GM04503 (cell line): ENCODE measurements at regions not wholly inside any gene's neighbourhood (a gene's known extent, or its start where the extent isn't known, plus 50 kb on each side); places are given as distances from the start of the nearest gene placed in this dataset.

Experiments
- DNase-seq: peaks from one replicate; pipeline ENCODE4 v3.0.0-alpha.2; 2012; ENCODE audit warnings: low read depth

- no peak for DNase-seq
Observed at GRCh38 chr11:91956711-91957110, 267.9 kb upstream of the FAT3 start.

GRCh38 chr11:91955206-91955605 lies 269.4 kb upstream of the FAT3 start:
- DNase-seq: no peak

- DNase-seq: no peak
Observed at GRCh38 chr11:91952056-91952455, 272.6 kb upstream of the FAT3 start.

- peak; percentile 76 for DNase-seq
Observed at GRCh38 chr11:91947215-91947820, 277.3 kb upstream of the FAT3 start.

- peak; percentile 13 for DNase-seq
Observed at GRCh38 chr11:91946397-91946951, 278.1 kb upstream of the FAT3 start.

- DNase-seq: no peak
Observed at GRCh38 chr11:91935120-91935519, 289.5 kb upstream of the FAT3 start.

- DNase-seq: peak; percentile 64
Observed at GRCh38 chr11:91932151-91932821, 292.3 kb upstream of the FAT3 start.

GRCh38 chr11:91927448-91927847 lies 297.2 kb upstream of the FAT3 start:
- DNase-seq: no peak

- DNase-seq: no peak
Observed at GRCh38 chr11:91926965-91927364, 297.7 kb upstream of the FAT3 start.

- DNase-seq: no peak
Observed at GRCh38 chr11:91922846-91923245, 301.8 kb upstream of the FAT3 start.

- no peak for DNase-seq
Observed at GRCh38 chr11:91921974-91922373, 302.6 kb upstream of the FAT3 start.

- DNase-seq: no peak
Observed at GRCh38 chr11:91913407-91913806, 311.2 kb upstream of the FAT3 start.

GRCh38 chr11:91912322-91912721 lies 312.3 kb upstream of the FAT3 start:
- DNase-seq: no peak

GRCh38 chr11:91906871-91907624 lies 317.6 kb upstream of the FAT3 start:
- DNase-seq: no peak

- DNase-seq: no peak
Observed at GRCh38 chr11:91904792-91905785, 319.5 kb upstream of the FAT3 start.

- DNase-seq: no peak
Observed at GRCh38 chr11:91902312-91902711, 322.3 kb upstream of the FAT3 start.

- no peak for DNase-seq
Observed at GRCh38 chr11:91880660-91881059, 344.0 kb upstream of the FAT3 start.

- DNase-seq: no peak
Observed at GRCh38 chr11:91876746-91877145, 347.9 kb upstream of the FAT3 start.

- no peak for DNase-seq
Observed at GRCh38 chr11:91872243-91872642, 352.4 kb upstream of the FAT3 start.

- DNase-seq: no peak
Observed at GRCh38 chr11:91871791-91872190, 352.8 kb upstream of the FAT3 start.

GRCh38 chr11:91871048-91871447 lies 353.6 kb upstream of the FAT3 start:
- DNase-seq: no peak

- DNase-seq: no peak
Observed at GRCh38 chr11:91869686-91870085, 354.9 kb upstream of the FAT3 start.
